ENCODE measurements at regions not wholly inside any gene's neighbourhood (a gene's known extent, or its start where the extent isn't known, plus 50 kb on each side); places are given as distances from the start of the nearest gene placed in this dataset.
"Not testable (repeated sequence)": the region's sequence is repeated elsewhere in the genome, so short reads cannot be mapped to it uniquely, and the experiment has no call there.

DNA sequence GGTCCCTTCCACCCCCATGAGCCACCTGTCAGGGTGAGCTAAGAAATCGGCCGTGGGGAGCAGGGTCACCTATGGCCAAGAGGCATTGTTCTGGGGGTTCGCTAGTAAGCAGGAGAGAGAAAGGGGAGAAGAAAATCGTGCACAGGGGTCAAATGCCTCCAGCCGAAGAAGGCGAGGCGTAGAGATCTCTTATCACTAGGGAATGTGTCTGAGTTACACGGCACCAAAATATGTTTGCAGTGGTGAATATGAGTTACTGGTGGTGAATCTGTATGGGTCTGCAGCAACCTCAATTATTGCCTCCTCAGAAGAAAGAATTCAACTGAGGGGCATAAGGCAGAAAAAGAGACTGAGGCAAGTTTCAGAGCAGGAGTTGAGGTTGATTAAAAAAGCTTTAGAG is 54.2 kb upstream of the RABGAP1L start:
- no peak for DNase-seq (ENCODE audit: low read depth, low spot score)
- no peak for FAIRE-seq
- no peak overlapping the region for H3K4me3 ChIP-seq (ENCODE audit: control insufficient read depth in 2 of 3, extremely low read depth in 1 of 3, insufficient read depth in 2 of 3, low read depth in 1 of 3, low read length in 3 of 3)
- no peaks in the 10 kb centered on the region for H4K20me1 ChIP-seq (ENCODE audit: control insufficient read depth, extremely low read depth, insufficient read depth, low read length)
- no peak overlapping the region for H3K9ac ChIP-seq (ENCODE audit: control insufficient read depth, extremely low read depth, insufficient read depth, low read length)
- H3K27me3 ChIP-seq (ENCODE audit: control insufficient read depth, extremely low read depth, insufficient read depth, low read length): no peaks in the 10 kb centered on the region
- H3K27ac ChIP-seq (ENCODE audit: control insufficient read depth, insufficient read depth, low read length): no peak overlapping the region
- TF ChIP-seq, protein P1, sequence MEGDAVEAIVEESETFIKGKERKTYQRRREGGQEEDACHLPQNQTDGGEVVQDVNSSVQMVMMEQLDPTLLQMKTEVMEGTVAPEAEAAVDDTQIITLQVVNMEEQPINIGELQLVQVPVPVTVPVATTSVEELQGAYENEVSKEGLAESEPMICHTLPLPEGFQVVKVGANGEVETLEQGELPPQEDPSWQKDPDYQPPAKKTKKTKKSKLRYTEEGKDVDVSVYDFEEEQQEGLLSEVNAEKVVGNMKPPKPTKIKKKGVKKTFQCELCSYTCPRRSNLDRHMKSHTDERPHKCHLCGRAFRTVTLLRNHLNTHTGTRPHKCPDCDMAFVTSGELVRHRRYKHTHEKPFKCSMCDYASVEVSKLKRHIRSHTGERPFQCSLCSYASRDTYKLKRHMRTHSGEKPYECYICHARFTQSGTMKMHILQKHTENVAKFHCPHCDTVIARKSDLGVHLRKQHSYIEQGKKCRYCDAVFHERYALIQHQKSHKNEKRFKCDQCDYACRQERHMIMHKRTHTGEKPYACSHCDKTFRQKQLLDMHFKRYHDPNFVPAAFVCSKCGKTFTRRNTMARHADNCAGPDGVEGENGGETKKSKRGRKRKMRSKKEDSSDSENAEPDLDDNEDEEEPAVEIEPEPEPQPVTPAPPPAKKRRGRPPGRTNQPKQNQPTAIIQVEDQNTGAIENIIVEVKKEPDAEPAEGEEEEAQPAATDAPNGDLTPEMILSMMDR (optimal IDR thresholded peaks at IDR 0.05 in 1 of 3, IDR thresholded peaks at IDR 0.05 in 1 of 3, conservative IDR thresholded peaks at IDR 0.05 in 1 of 3; ENCODE audit: extremely low read depth in 1 of 3, insufficient read depth in 2 of 3, low read length in 3 of 3): no peak
- no peak for TF ChIP-seq EZH2 (IDR thresholded peaks at IDR 0.05; ENCODE audit: low read length)
- H3K9me3 ChIP-seq (ENCODE audit: control insufficient read depth, low read depth, low read length): no peaks in the 10 kb centered on the region
- no peaks in the 10 kb centered on the region for H3K79me2 ChIP-seq (ENCODE audit: control insufficient read depth, insufficient read depth, low read length)
- peaks cover 10% of the 10 kb centered on the region for H3K4me1 ChIP-seq (ENCODE audit: control insufficient read depth, extremely low read depth, insufficient read depth, low read length)
- dilution Hi-C loops (cut with MboI; ENCODE audit: extremely low pct_ligation_motif_present, low sequenced_read_pairs): no loop called here
- H3K9me1 ChIP-seq (ENCODE audit: control insufficient read depth, extremely low read depth, insufficient read depth, low read length): no peaks in the 10 kb centered on the region
- no peak overlapping the region for H3K4me2 ChIP-seq (ENCODE audit: control insufficient read depth, extremely low read depth, insufficient read depth, low read depth, low read length)
- no peaks in the 10 kb centered on the region for H3K36me3 ChIP-seq (ENCODE audit: control insufficient read depth in 2 of 2, extremely low read depth in 1 of 2, insufficient read depth in 2 of 2, low read length in 2 of 2)
- no peak overlapping the region for H2AFZ ChIP-seq (ENCODE audit: control insufficient read depth, low read length)

- Histone ChIP-seq H3K27me3 (ENCODE audit: control insufficient read depth, extremely low read depth, insufficient read depth, low read length) (no peaks in the 10 kb centered on the region), H3K4me3 (ENCODE audit: control insufficient read depth in 2 of 3, extremely low read depth in 1 of 3, insufficient read depth in 2 of 3, low read depth in 1 of 3, low read length in 3 of 3) (no peak overlapping the region), H3K4me1 (ENCODE audit: control insufficient read depth, extremely low read depth, insufficient read depth, low read length) (peaks cover 3% of the 10 kb centered on the region), H3K9me3 (ENCODE audit: control insufficient read depth, low read depth, low read length) (no peaks in the 10 kb centered on the region), H3K79me2 (ENCODE audit: control insufficient read depth, insufficient read depth, low read length) (no peaks in the 10 kb centered on the region), H3K9me1 (ENCODE audit: control insufficient read depth, extremely low read depth, insufficient read depth, low read length) (no peaks in the 10 kb centered on the region), H2AFZ (ENCODE audit: control insufficient read depth, low read length) (no peak overlapping the region), H3K27ac (ENCODE audit: control insufficient read depth, insufficient read depth, low read length) (no peak overlapping the region), H4K20me1 (ENCODE audit: control insufficient read depth, extremely low read depth, insufficient read depth, low read length) (no peaks in the 10 kb centered on the region), H3K9ac (ENCODE audit: control insufficient read depth, extremely low read depth, insufficient read depth, low read length) (no peak overlapping the region), H3K36me3 (ENCODE audit: control insufficient read depth in 2 of 2, extremely low read depth in 1 of 2, insufficient read depth in 2 of 2, low read length in 2 of 2) (no peaks in the 10 kb centered on the region), H3K4me2 (ENCODE audit: control insufficient read depth, extremely low read depth, insufficient read depth, low read depth, low read length) (no peak overlapping the region)
- no peak for DNase-seq (ENCODE audit: low read depth, low spot score)
- dilution Hi-C loops (cut with MboI; ENCODE audit: extremely low pct_ligation_motif_present, low sequenced_read_pairs): no loop called here
- FAIRE-seq: no peak
- no peak for TF ChIP-seq EZH2 (IDR thresholded peaks at IDR 0.05; ENCODE audit: low read length)
- TF ChIP-seq, protein P1 (optimal IDR thresholded peaks at IDR 0.05 in 1 of 3, IDR thresholded peaks at IDR 0.05 in 1 of 3, conservative IDR thresholded peaks at IDR 0.05 in 1 of 3; ENCODE audit: extremely low read depth in 1 of 3, insufficient read depth in 2 of 3, low read length in 3 of 3): no peak
Measured at GRCh38 chr1:174103766-174104165, 55.6 kb upstream of the RABGAP1L start.

- dilution Hi-C loops (cut with MboI; ENCODE audit: extremely low pct_ligation_motif_present, low sequenced_read_pairs); FAIRE-seq; H4K20me1 ChIP-seq (ENCODE audit: control insufficient read depth, extremely low read depth, insufficient read depth, low read length); H3K36me3 ChIP-seq (ENCODE audit: control insufficient read depth in 2 of 2, extremely low read depth in 1 of 2, insufficient read depth in 2 of 2, low read length in 2 of 2); H2AFZ ChIP-seq (ENCODE audit: control insufficient read depth, low read length); H3K27ac ChIP-seq (ENCODE audit: control insufficient read depth, insufficient read depth, low read length); H3K79me2 ChIP-seq (ENCODE audit: control insufficient read depth, insufficient read depth, low read length); H3K4me3 ChIP-seq (ENCODE audit: control insufficient read depth in 2 of 3, extremely low read depth in 1 of 3, insufficient read depth in 2 of 3, low read depth in 1 of 3, low read length in 3 of 3); H3K4me1 ChIP-seq (ENCODE audit: control insufficient read depth, extremely low read depth, insufficient read depth, low read length); H3K9ac ChIP-seq (ENCODE audit: control insufficient read depth, extremely low read depth, insufficient read depth, low read length); H3K27me3 ChIP-seq (ENCODE audit: control insufficient read depth, extremely low read depth, insufficient read depth, low read length); H3K9me1 ChIP-seq (ENCODE audit: control insufficient read depth, extremely low read depth, insufficient read depth, low read length); DNase-seq (ENCODE audit: low read depth, low spot score); H3K9me3 ChIP-seq (ENCODE audit: control insufficient read depth, low read depth, low read length); H3K4me2 ChIP-seq (ENCODE audit: control insufficient read depth, extremely low read depth, insufficient read depth, low read depth, low read length): not testable (repeated sequence)
Measured at GRCh38 chr1:174101976-174102375, 57.3 kb upstream of the RABGAP1L start.
